ENCODE measurements at regions not wholly inside any gene's neighbourhood (a gene's known extent, or its start where the extent isn't known, plus 50 kb on each side); places are given as distances from the start of the nearest gene placed in this dataset.
A peak's percentile ranks its signal among the peaks of the same experiment; 100 is the strongest.
"Not testable (repeated sequence)": the region's sequence is repeated elsewhere in the genome, so short reads cannot be mapped to it uniquely, and the experiment has no call there.

DNA sequence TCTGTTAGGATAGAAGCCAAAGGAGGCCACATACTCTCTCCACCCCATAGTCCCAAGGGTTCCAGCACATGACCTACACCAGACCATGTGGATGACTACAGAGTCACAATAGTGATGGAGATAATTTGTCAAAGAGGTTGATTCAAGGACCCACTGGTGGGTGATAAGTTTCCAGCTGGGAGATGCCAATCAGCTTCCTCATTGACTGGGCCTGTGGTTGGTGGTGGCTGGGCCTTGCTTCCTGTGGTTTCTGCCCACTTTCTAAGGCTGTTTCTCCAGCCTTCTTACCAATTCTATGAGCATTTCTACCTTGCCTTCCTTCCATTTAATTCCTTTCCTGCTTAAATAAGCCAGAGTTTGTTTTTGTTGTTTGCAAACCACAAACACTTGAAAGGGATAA lies 95.5 kb upstream of the CPEB2 start:
- CTCF ChIA-PET: interaction anchor here (0.5 kb wide), 2 partner anchors 119 to 1250 kb away, joined by 3 to 5 read pairs; no protein-coding TSS in a partner anchor
- no peaks in the 10 kb centered on the region for H3K9me3 Mint-ChIP-seq
- peaks cover 22% of the 10 kb centered on the region for H3K27me3 Mint-ChIP-seq (ENCODE audit: low read depth)
- no peak overlapping the region for H3K4me3 Mint-ChIP-seq
- DNase-seq: no peak
- H3K27ac Mint-ChIP-seq: no peak overlapping the region
- H3K36me3 Mint-ChIP-seq (ENCODE audit: low read depth): no peaks in the 10 kb centered on the region
- intact Hi-C loops (cut with micrococcal nuclease): no loop called here
- H3K4me1 Mint-ChIP-seq (ENCODE audit: low read depth): no peaks in the 10 kb centered on the region

- CTCF ChIA-PET: interaction anchor here (0.5 kb wide), 1 partner anchor 1264 kb away, joined by 4 read pairs; no protein-coding TSS in a partner anchor
- Mint-ChIP-seq H3K4me3 (no peak overlapping the region), H3K27me3 (ENCODE audit: low read depth) (peaks cover 22% of the 10 kb centered on the region), H3K27ac (no peak overlapping the region), H3K36me3 (ENCODE audit: low read depth) (no peaks in the 10 kb centered on the region), H3K9me3 (no peaks in the 10 kb centered on the region), H3K4me1 (ENCODE audit: low read depth) (no peaks in the 10 kb centered on the region)
- no peak for DNase-seq
- intact Hi-C loops (cut with micrococcal nuclease): no loop called here
Observed at GRCh38 chr4:14908635-14909034, 93.6 kb upstream of the CPEB2 start.

DNA sequence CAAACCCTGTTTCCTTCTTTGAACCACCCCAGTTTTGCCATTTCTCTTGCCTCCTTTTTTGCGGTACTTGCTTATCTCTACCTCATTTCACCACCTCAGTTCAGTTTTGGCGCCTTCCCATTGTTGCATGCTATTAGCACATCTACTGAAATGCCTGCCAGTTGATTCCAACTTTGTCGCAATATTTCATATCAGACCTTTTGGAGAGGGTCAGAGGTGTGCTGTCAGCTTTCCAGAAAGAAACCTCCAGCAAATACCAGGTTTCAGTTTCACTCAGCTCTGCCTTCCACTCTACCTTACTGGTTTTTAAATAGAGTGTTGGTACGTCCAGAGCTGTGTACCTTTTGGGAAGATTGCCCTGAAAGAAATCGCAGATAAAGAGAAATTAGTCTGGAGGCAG lies 91.9 kb upstream of the CPEB2 start:
- CTCF ChIA-PET: no interaction called here
- intact Hi-C loops (cut with micrococcal nuclease): no loop called here

DNA sequence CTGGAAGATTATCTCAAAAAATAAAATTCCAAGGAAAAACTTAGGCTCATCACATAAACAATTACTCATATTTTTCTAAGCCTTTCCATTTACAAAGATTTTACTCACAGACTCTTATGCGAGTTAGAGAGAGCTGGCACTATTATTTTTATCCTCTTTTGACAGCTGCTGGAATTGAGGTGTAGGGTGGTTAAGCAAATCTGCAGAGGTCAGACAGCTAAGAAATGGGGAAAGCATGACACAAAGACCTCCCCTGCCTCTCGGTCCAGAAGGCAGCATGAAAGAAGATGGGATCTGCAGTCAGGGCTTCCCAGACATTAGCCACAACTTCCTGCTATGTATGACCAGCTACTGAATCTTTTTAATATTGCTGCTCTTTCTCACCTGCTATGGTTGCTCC lies 89.9 kb upstream of the CPEB2 start:
- Mint-ChIP-seq H3K4me1 (ENCODE audit: low read depth) (no peaks in the 10 kb centered on the region), H3K9me3 (no peaks in the 10 kb centered on the region), H3K27me3 (ENCODE audit: low read depth) (peaks cover 31% of the 10 kb centered on the region), H3K4me3 (no peak overlapping the region), H3K36me3 (ENCODE audit: low read depth) (no peaks in the 10 kb centered on the region), H3K27ac (no peak overlapping the region)
- intact Hi-C loops (cut with micrococcal nuclease): no loop called here
- CTCF ChIA-PET: no interaction called here
- no peak for DNase-seq

More for the DNA sequence above, 91.9 kb upstream of the CPEB2 start:
- no peak for DNase-seq
- Mint-ChIP-seq H3K27me3 (ENCODE audit: low read depth) (peaks cover 24% of the 10 kb centered on the region), H3K9me3 (no peaks in the 10 kb centered on the region), H3K4me3 (no peak overlapping the region), H3K27ac (no peak overlapping the region), H3K36me3 (ENCODE audit: low read depth) (no peaks in the 10 kb centered on the region), H3K4me1 (ENCODE audit: low read depth) (no peaks in the 10 kb centered on the region)

GRCh38 chr4:14915018-14915417 lies 87.3 kb upstream of the CPEB2 start:
- no peak for DNase-seq
- CTCF ChIA-PET: interaction anchor here (0.8 kb wide), 1 partner anchor 228 kb away, joined by 3 read pairs; no protein-coding TSS in a partner anchor
- intact Hi-C loops (cut with micrococcal nuclease): no loop called here
- H3K9me3 Mint-ChIP-seq: no peaks in the 10 kb centered on the region
- no peak overlapping the region for H3K4me3 Mint-ChIP-seq
- H3K4me1 Mint-ChIP-seq (ENCODE audit: low read depth): no peaks in the 10 kb centered on the region
- H3K27ac Mint-ChIP-seq: no peak overlapping the region
- no peaks in the 10 kb centered on the region for H3K36me3 Mint-ChIP-seq (ENCODE audit: low read depth)
- H3K27me3 Mint-ChIP-seq (ENCODE audit: low read depth): peaks cover 22% of the 10 kb centered on the region

DNA sequence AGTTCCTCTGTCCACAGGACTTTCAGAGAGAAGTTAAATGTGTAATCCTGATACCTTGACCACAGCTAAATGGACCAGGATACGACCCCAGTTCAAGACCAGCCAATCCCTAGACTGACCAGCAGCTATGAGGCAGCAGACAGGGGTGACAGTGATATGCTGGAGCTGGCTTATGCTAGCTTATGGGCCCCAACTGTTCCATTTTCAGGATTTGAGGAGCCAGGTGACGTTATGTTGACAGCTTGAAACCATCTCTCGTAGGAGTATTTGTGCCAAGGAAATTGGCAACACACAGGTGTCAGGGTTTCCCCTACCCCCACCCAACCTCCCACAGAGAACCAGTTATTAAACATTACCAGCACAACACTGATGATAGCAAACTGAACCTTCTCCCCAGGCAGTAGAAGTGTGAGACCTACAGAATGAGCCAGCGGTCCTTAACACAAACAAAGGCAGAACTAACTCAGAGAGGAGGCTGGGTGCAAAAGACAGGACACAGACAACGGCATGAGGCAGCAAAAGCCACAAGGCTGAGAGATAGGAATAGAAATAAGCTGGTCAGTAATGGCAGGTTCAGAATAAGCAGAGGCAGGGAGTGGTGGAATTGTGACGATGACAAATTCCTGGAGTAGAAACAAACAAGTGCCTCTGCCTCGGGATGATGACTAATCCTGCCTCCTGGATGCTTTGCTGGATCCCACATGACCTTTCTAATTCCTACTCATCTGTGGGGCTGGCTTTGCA lies 85.6 kb upstream of the CPEB2 start:
- Mint-ChIP-seq H3K9me3 (no peaks in the 10 kb centered on the region), H3K4me1 (ENCODE audit: low read depth) (no peaks in the 10 kb centered on the region), H3K27ac (no peak overlapping the region), H3K4me3 (no peak overlapping the region), H3K36me3 (ENCODE audit: low read depth) (no peaks in the 10 kb centered on the region), H3K27me3 (ENCODE audit: low read depth) (peaks cover 14% of the 10 kb centered on the region)
- DNase-seq: no peak
- CTCF ChIA-PET: no interaction called here
- intact Hi-C loops (cut with micrococcal nuclease): no loop called here

DNA sequence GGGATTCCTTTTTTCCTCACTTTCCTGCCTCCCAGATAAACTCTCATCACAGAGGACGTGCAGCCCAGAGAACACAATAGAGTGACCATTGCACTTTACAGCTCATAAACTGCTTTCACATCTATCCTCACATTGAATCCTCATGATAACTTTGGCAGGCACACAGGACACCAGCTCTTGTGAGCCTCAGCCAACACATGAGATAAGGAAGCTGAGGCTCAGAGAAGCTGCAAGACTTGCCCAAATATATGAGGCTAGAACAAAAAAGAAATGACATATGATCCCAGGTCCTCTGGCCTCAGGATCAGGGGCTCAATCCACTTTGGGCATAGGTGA lies 85.0 kb upstream of the CPEB2 start:
- H3K27ac Mint-ChIP-seq: no peak overlapping the region
- DNase-seq: no peak
- CTCF ChIA-PET: no interaction called here
- H3K36me3 Mint-ChIP-seq (ENCODE audit: low read depth): no peaks in the 10 kb centered on the region
- no peak overlapping the region for H3K4me3 Mint-ChIP-seq
- H3K4me1 Mint-ChIP-seq (ENCODE audit: low read depth): no peaks in the 10 kb centered on the region
- H3K27me3 Mint-ChIP-seq (ENCODE audit: low read depth): peaks cover 14% of the 10 kb centered on the region
- H3K9me3 Mint-ChIP-seq: no peaks in the 10 kb centered on the region
- intact Hi-C loops (cut with micrococcal nuclease): no loop called here

DNA sequence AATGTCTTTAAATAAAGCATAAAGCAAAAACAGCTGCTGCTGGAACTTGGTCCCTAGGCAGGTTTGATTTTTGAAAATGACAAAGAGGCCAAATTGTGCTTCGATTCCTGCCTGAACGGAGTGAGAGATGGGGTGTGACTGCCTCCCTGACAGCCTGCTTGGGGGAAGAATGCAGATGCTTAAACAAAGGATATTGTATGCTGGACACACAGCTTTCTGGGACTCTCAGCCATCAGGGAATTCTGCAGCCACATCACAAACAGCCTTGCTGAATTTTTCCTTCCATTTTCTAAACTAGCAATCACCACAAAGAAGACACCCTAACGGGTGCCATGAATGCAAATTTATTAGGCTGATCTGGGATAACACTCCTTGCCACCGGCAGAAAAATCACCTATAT lies 83.9 kb upstream of the CPEB2 start:
- Mint-ChIP-seq H3K4me1 (ENCODE audit: low read depth) (no peaks in the 10 kb centered on the region), H3K27ac (no peak overlapping the region), H3K27me3 (ENCODE audit: low read depth) (peaks cover 14% of the 10 kb centered on the region), H3K36me3 (ENCODE audit: low read depth) (no peaks in the 10 kb centered on the region), H3K4me3 (no peak overlapping the region), H3K9me3 (no peaks in the 10 kb centered on the region)
- intact Hi-C loops (cut with micrococcal nuclease): no loop called here
- CTCF ChIA-PET: interaction anchor here (1.0 kb wide), 1 partner anchor 45 kb away, joined by 3 read pairs; no protein-coding TSS in a partner anchor
- no peak for DNase-seq

- no peak for DNase-seq
- H3K4me3 Mint-ChIP-seq: no peak overlapping the region
- intact Hi-C loops (cut with micrococcal nuclease): loop anchor here (5.0 kb wide), 1 partner anchor 47 kb away; no protein-coding TSS in a partner anchor
- H3K4me1 Mint-ChIP-seq (ENCODE audit: low read depth): no peaks in the 10 kb centered on the region
- no peaks in the 10 kb centered on the region for H3K36me3 Mint-ChIP-seq (ENCODE audit: low read depth)
- CTCF ChIA-PET: interaction anchor here (1.0 kb wide), 1 partner anchor 53 kb away, joined by 3 read pairs; no protein-coding TSS in a partner anchor
- H3K27ac Mint-ChIP-seq: no peak overlapping the region
- H3K9me3 Mint-ChIP-seq: no peaks in the 10 kb centered on the region
- peaks cover 14% of the 10 kb centered on the region for H3K27me3 Mint-ChIP-seq (ENCODE audit: low read depth)
Observed at GRCh38 chr4:14919785-14920184, 82.5 kb upstream of the CPEB2 start.

GRCh38 chr4:14920237-14920636 lies 82.0 kb upstream of the CPEB2 start:
- H3K9me3 Mint-ChIP-seq: no peaks in the 10 kb centered on the region
- H3K36me3 Mint-ChIP-seq (ENCODE audit: low read depth): no peaks in the 10 kb centered on the region
- DNase-seq: no peak
- intact Hi-C loops (cut with micrococcal nuclease): loop anchor here (5.0 kb wide), 1 partner anchor 48 kb away; no protein-coding TSS in a partner anchor
- CTCF ChIA-PET: interaction anchor here (1.0 kb wide), 1 partner anchor 53 kb away, joined by 3 read pairs; no protein-coding TSS in a partner anchor
- H3K4me1 Mint-ChIP-seq (ENCODE audit: low read depth): no peaks in the 10 kb centered on the region
- H3K27me3 Mint-ChIP-seq (ENCODE audit: low read depth): peaks cover 10% of the 10 kb centered on the region
- no peak overlapping the region for H3K27ac Mint-ChIP-seq
- H3K4me3 Mint-ChIP-seq: no peak overlapping the region

GRCh38 chr4:14920759-14921320 lies 81.4 kb upstream of the CPEB2 start:
- CTCF ChIA-PET: no interaction called here
- H3K27ac Mint-ChIP-seq: no peak overlapping the region
- no peak overlapping the region for H3K4me3 Mint-ChIP-seq
- H3K27me3 Mint-ChIP-seq (ENCODE audit: low read depth): peaks cover 9% of the 10 kb centered on the region
- peak; percentile 35 for DNase-seq
- H3K36me3 Mint-ChIP-seq (ENCODE audit: low read depth): no peaks in the 10 kb centered on the region
- no peaks in the 10 kb centered on the region for H3K4me1 Mint-ChIP-seq (ENCODE audit: low read depth)
- intact Hi-C loops (cut with micrococcal nuclease): loop anchor here (5.0 kb wide), 1 partner anchor 49 kb away; no protein-coding TSS in a partner anchor
- H3K9me3 Mint-ChIP-seq: no peaks in the 10 kb centered on the region

- H3K36me3 Mint-ChIP-seq (ENCODE audit: low read depth); H3K27ac Mint-ChIP-seq; H3K27me3 Mint-ChIP-seq (ENCODE audit: low read depth); CTCF ChIA-PET; H3K4me3 Mint-ChIP-seq; DNase-seq; H3K4me1 Mint-ChIP-seq (ENCODE audit: low read depth); H3K9me3 Mint-ChIP-seq: not testable (repeated sequence)
- intact Hi-C loops (cut with micrococcal nuclease): loop anchor here (5.0 kb wide), 1 partner anchor 49 kb away; no protein-coding TSS in a partner anchor
Observed at GRCh38 chr4:14921781-14922180, 80.5 kb upstream of the CPEB2 start.
